ENCODE measurements at regions not wholly inside any gene's neighbourhood (a gene's known extent, or its start where the extent isn't known, plus 50 kb on each side); places are given as distances from the start of the nearest gene placed in this dataset.

DNA sequence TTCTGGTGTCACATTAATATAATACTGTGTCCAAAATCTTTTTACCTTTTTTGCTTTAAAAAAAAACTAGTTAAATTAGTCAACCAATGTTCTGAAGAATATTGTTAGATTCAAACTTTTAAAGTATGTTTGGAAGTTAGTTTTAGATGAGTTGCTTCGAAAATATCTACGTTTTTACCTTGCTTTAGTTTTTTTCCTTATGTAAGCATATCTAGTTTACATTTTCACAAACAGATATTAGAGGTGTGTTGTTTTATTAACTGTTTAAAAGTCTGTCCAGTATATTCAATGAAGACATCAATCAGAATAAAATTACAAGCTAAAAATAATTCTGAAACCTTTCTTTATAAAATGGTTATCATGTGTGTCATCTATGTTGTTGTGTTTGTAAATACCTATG is 375.0 kb upstream of the BTBD3 start:
- Histone ChIP-seq H3K27me3 (ENCODE audit: insufficient read depth, low read depth, low read length) (no peaks in the 10 kb centered on the region), H4K20me1 (ENCODE audit: insufficient read depth) (no peaks in the 10 kb centered on the region), H3K36me3 (ENCODE audit: insufficient read depth, low read length) (no peaks in the 10 kb centered on the region), H3K79me2 (replicated peaks; ENCODE audit: insufficient read depth, low read length) (no peaks in the 10 kb centered on the region), H3K9me2 (ENCODE audit: insufficient read depth, low read length) (no peaks in the 10 kb centered on the region), H3K9me3 (ENCODE audit: low read length) (no peaks in the 10 kb centered on the region), H3F3A (ENCODE audit: insufficient read depth, low read length, poor library complexity, severe bottlenecking) (no peaks in the 10 kb centered on the region), H3K9ac (ENCODE audit: low read length) (no peak overlapping the region), H3K4me3 (ENCODE audit: low read length) (no peak overlapping the region), H3K4me2 (ENCODE audit: low read length) (no peak overlapping the region), H3K27ac (ENCODE audit: low read length) (no peak overlapping the region), H2AFZ (ENCODE audit: low read depth, low read length) (no peak overlapping the region)
- TF ChIP-seq MXI1 (conservative IDR thresholded peaks at IDR 0.05; ENCODE audit: poor library complexity, severe bottlenecking) (no peak), POLR2AphosphoS5 (IDR thresholded peaks at IDR 0.05) (no peak), SMC3 (conservative IDR thresholded peaks at IDR 0.05; ENCODE audit: poor library complexity) (no peak), RAD21 (conservative IDR thresholded peaks at IDR 0.05) (no peak), EP300 (conservative IDR thresholded peaks at IDR 0.05; ENCODE audit: poor library complexity, severe bottlenecking) (no peak), EZH2 (IDR thresholded peaks at IDR 0.05; ENCODE audit: borderline replicate concordance, insufficient read depth, low read length, poor library complexity, severe bottlenecking) (no peak), TAF1 (IDR thresholded peaks at IDR 0.05; ENCODE audit: low read depth) (no peak)
- TF ChIP-seq, protein P1, sequence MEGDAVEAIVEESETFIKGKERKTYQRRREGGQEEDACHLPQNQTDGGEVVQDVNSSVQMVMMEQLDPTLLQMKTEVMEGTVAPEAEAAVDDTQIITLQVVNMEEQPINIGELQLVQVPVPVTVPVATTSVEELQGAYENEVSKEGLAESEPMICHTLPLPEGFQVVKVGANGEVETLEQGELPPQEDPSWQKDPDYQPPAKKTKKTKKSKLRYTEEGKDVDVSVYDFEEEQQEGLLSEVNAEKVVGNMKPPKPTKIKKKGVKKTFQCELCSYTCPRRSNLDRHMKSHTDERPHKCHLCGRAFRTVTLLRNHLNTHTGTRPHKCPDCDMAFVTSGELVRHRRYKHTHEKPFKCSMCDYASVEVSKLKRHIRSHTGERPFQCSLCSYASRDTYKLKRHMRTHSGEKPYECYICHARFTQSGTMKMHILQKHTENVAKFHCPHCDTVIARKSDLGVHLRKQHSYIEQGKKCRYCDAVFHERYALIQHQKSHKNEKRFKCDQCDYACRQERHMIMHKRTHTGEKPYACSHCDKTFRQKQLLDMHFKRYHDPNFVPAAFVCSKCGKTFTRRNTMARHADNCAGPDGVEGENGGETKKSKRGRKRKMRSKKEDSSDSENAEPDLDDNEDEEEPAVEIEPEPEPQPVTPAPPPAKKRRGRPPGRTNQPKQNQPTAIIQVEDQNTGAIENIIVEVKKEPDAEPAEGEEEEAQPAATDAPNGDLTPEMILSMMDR (IDR thresholded peaks at IDR 0.05; ENCODE audit: poor library complexity, severe bottlenecking): no peak
- TF ChIP-seq, protein P2, sequence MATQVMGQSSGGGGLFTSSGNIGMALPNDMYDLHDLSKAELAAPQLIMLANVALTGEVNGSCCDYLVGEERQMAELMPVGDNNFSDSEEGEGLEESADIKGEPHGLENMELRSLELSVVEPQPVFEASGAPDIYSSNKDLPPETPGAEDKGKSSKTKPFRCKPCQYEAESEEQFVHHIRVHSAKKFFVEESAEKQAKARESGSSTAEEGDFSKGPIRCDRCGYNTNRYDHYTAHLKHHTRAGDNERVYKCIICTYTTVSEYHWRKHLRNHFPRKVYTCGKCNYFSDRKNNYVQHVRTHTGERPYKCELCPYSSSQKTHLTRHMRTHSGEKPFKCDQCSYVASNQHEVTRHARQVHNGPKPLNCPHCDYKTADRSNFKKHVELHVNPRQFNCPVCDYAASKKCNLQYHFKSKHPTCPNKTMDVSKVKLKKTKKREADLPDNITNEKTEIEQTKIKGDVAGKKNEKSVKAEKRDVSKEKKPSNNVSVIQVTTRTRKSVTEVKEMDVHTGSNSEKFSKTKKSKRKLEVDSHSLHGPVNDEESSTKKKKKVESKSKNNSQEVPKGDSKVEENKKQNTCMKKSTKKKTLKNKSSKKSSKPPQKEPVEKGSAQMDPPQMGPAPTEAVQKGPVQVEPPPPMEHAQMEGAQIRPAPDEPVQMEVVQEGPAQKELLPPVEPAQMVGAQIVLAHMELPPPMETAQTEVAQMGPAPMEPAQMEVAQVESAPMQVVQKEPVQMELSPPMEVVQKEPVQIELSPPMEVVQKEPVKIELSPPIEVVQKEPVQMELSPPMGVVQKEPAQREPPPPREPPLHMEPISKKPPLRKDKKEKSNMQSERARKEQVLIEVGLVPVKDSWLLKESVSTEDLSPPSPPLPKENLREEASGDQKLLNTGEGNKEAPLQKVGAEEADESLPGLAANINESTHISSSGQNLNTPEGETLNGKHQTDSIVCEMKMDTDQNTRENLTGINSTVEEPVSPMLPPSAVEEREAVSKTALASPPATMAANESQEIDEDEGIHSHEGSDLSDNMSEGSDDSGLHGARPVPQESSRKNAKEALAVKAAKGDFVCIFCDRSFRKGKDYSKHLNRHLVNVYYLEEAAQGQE (IDR thresholded peaks at IDR 0.05; ENCODE audit: borderline replicate concordance): no peak

DNA sequence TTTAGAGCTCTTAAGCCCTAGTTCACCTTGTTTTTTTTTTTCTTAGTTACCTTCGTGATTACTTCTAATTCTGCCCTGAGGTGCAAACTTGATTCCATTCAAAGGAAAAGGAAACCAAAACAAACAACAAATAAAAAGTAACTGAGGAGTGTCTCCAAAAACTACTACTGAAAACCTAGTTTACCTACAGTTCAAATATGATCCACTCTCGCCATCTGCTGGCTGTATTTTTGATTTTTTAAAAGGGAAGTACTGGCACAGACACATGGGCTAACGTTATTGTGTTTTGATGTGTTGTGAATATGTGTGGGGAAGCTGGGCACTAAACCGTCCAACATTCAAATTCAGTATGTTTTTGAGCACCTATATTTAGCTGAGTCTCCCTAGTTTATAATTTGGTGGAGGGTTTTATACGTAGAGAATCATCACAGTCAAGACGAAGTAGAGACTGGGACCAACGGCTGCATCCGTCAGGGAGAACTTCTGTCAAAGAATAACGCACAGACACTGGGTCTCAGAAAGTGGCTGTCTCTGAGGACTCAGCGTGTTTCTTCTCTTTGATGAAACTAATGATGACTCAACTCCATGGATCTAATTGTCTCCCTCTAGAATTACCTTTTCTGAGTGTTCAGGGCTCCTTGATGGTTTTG is 373.5 kb upstream of the BTBD3 start:
- no peak overlapping the region for H3K9ac ChIP-seq (ENCODE audit: low read length)
- H3K27ac ChIP-seq (ENCODE audit: low read length): no peak overlapping the region
- H3K9me2 ChIP-seq (ENCODE audit: insufficient read depth, low read length): no peaks in the 10 kb centered on the region
- H2AFZ ChIP-seq (ENCODE audit: low read depth, low read length): no peak overlapping the region
- no peaks in the 10 kb centered on the region for H3K36me3 ChIP-seq (ENCODE audit: insufficient read depth, low read length)
- H3K27me3 ChIP-seq (ENCODE audit: insufficient read depth, low read depth, low read length): no peaks in the 10 kb centered on the region
- no peaks in the 10 kb centered on the region for H3F3A ChIP-seq (ENCODE audit: insufficient read depth, low read length, poor library complexity, severe bottlenecking)
- no peaks in the 10 kb centered on the region for H4K20me1 ChIP-seq (ENCODE audit: insufficient read depth)
- no peaks in the 10 kb centered on the region for H3K79me2 ChIP-seq (replicated peaks; ENCODE audit: insufficient read depth, low read length)
- no peak overlapping the region for H3K4me3 ChIP-seq (ENCODE audit: low read length)
- no peak overlapping the region for H3K4me2 ChIP-seq (ENCODE audit: low read length)
- H3K9me3 ChIP-seq (ENCODE audit: low read length): no peaks in the 10 kb centered on the region
- TF ChIP-seq EP300 (conservative IDR thresholded peaks at IDR 0.05; ENCODE audit: poor library complexity, severe bottlenecking): no peak
- peak; percentile 93 for TF ChIP-seq SMC3 (conservative IDR thresholded peaks at IDR 0.05; ENCODE audit: poor library complexity)
- TF ChIP-seq POLR2AphosphoS5 (IDR thresholded peaks at IDR 0.05): no peak
- TF ChIP-seq, protein P1 (IDR thresholded peaks at IDR 0.05; ENCODE audit: poor library complexity, severe bottlenecking): peak; percentile 85
- TF ChIP-seq RAD21 (conservative IDR thresholded peaks at IDR 0.05): peak; percentile 91
- TF ChIP-seq MXI1 (conservative IDR thresholded peaks at IDR 0.05; ENCODE audit: poor library complexity, severe bottlenecking): no peak
- no peak for TF ChIP-seq EZH2 (IDR thresholded peaks at IDR 0.05; ENCODE audit: borderline replicate concordance, insufficient read depth, low read length, poor library complexity, severe bottlenecking)
- TF ChIP-seq TAF1 (IDR thresholded peaks at IDR 0.05; ENCODE audit: low read depth): no peak
- TF ChIP-seq, protein P2 (IDR thresholded peaks at IDR 0.05; ENCODE audit: borderline replicate concordance): no peak

Data from neural cell (in vitro differentiated cells).